ENCODE measurements at regions not wholly inside any gene's neighbourhood (a gene's known extent, or its start where the extent isn't known, plus 50 kb on each side); places are given as distances from the start of the nearest gene placed in this dataset.

- no peaks in the 10 kb centered on the region for H3K9me3 ChIP-seq
- H3K27me3 ChIP-seq = no peaks in the 10 kb centered on the region
- no peak for DNase-seq (ENCODE audit: extremely low spot score in 2 of 2)
- intact Hi-C loops (cut with DNase I) = no loop called here
- no peak overlapping the region for H3K4me3 ChIP-seq
- TF ChIP-seq POLR2A (IDR thresholded peaks at IDR 0.05) = no peak
- TF ChIP-seq POLR2AphosphoS5 (IDR thresholded peaks at IDR 0.05; ENCODE audit: insufficient read depth in 1 of 2, low read depth in 1 of 2) = no peak
- TF ChIP-seq CTCF (IDR thresholded peaks at IDR 0.05) = no peak
- H3K4me1 ChIP-seq = no peaks in the 10 kb centered on the region
- H3K27ac ChIP-seq = no peak overlapping the region
- no peaks in the 10 kb centered on the region for H3K36me3 ChIP-seq
Measured at GRCh38 chr3:118810499-118811035, 224.1 kb downstream of the IGSF11 start.

DNA sequence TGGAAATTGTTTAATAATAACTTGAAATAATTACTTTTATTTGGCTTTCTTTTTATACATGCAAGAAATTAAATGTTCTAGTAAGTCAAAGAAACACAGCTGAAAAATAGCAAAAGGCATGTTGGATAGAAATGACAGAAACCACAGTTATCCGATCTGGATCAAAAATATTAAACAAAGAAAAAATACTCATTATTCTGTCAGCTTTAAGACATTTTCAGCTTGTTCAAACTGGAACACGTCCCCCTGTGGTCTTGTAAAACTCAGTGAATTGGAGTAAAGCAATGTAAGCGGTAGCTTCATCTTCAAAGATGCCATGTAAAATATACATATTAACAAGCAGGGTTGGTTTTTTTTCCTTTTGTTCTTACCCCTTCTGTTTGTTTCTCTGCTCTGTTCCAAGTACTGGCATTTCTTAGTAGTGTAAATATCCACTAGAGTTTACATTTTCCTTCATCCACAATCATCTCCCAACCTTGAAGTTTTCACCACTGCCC lies 223.4 kb downstream of the IGSF11 start:
- TF ChIP-seq POLR2A (IDR thresholded peaks at IDR 0.05) (no peak), POLR2AphosphoS5 (IDR thresholded peaks at IDR 0.05; ENCODE audit: insufficient read depth in 1 of 2, low read depth in 1 of 2) (no peak), CTCF (IDR thresholded peaks at IDR 0.05) (no peak)
- H3K27me3 ChIP-seq = no peaks in the 10 kb centered on the region
- H3K9me3 ChIP-seq = no peaks in the 10 kb centered on the region
- no peak overlapping the region for H3K4me3 ChIP-seq
- H3K27ac ChIP-seq = no peak overlapping the region
- no peak for DNase-seq (ENCODE audit: extremely low spot score in 2 of 2)
- no peaks in the 10 kb centered on the region for H3K4me1 ChIP-seq
- intact Hi-C loops (cut with DNase I) = no loop called here
- H3K36me3 ChIP-seq = no peaks in the 10 kb centered on the region

DNA sequence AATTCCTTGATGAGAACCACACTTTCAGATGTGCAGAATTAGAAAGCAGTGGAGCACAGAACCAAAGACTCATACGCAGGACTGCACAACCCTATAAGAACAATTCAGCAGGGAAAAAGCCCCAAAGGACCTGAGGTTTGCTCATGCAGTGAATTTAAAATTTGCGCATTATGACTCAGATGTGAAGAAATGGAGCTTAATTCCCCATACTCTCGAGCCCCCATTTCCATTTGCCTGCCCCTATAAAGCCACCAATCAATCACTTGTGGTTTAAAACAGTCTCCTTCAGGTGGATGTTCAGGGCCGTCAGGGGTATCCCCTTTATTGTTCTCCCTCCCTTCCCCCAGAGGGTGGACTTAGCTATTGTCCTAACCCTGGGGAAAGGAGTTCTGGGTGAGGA lies 221.2 kb downstream of the IGSF11 start:
- Histone ChIP-seq H3K4me3 (no peak overlapping the region), H3K9me3 (no peaks in the 10 kb centered on the region), H3K27ac (no peak overlapping the region), H3K4me1 (no peaks in the 10 kb centered on the region), H3K36me3 (no peaks in the 10 kb centered on the region), H3K27me3 (no peaks in the 10 kb centered on the region)
- TF ChIP-seq POLR2A (IDR thresholded peaks at IDR 0.05) = no peak
- TF ChIP-seq POLR2AphosphoS5 (IDR thresholded peaks at IDR 0.05; ENCODE audit: insufficient read depth in 1 of 2, low read depth in 1 of 2) = no peak
- TF ChIP-seq CTCF (IDR thresholded peaks at IDR 0.05) = no peak
- intact Hi-C loops (cut with DNase I) = no loop called here
- DNase-seq (ENCODE audit: extremely low spot score in 2 of 2) = no peak

DNA sequence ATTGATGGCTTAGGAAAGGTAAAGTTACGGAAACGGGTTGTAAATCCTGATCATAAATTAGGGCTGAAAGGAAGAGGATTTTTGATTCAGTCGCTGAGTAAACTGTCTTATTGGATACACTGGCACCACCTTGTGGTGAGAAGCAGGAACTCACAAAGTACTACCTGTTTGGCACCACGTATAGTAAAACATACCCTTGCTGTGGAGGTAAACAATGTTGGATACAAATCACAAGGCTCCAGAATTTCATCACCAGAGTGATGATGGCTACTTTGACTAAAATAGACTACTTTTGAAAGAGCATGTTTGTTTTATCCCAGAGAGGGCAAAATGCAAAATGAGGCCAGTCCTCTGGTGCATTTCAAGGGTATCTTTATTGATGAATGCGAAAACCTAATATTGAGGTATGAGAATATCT lies 216.9 kb downstream of the IGSF11 start:
- no peaks in the 10 kb centered on the region for H3K4me1 ChIP-seq
- H3K4me3 ChIP-seq = no peak overlapping the region
- no peak for DNase-seq (ENCODE audit: extremely low spot score in 2 of 2)
- H3K9me3 ChIP-seq = no peaks in the 10 kb centered on the region
- no peaks in the 10 kb centered on the region for H3K36me3 ChIP-seq
- no peak overlapping the region for H3K27ac ChIP-seq
- no peaks in the 10 kb centered on the region for H3K27me3 ChIP-seq
- TF ChIP-seq POLR2AphosphoS5 (IDR thresholded peaks at IDR 0.05; ENCODE audit: insufficient read depth in 1 of 2, low read depth in 1 of 2) = no peak
- no peak for TF ChIP-seq POLR2A (IDR thresholded peaks at IDR 0.05)
- TF ChIP-seq CTCF (IDR thresholded peaks at IDR 0.05) = peak in 1 of 3 experiments; percentile 28
- intact Hi-C loops (cut with DNase I) = no loop called here

DNA sequence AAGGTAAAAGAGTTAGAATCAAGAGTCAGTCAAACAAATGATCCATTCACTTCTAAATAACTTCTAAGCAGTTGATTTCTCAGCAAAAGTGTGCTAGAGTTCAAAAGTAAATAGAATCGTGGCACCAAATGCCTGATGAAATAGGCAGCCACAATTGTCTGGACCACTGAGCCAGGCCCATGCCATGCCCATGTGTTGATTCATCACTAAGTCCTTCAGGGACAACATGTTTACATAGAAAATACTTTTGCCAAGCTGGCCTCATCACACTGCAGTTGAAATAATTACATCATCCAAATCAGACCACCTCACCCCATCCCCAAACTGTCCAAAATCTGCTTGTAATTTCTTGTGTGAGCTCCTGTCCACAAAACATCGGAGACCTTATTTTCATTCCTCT lies 216.3 kb downstream of the IGSF11 start:
- H3K27ac ChIP-seq = no peak overlapping the region
- intact Hi-C loops (cut with DNase I) = no loop called here
- H3K36me3 ChIP-seq = no peaks in the 10 kb centered on the region
- H3K4me1 ChIP-seq = no peaks in the 10 kb centered on the region
- TF ChIP-seq POLR2A (IDR thresholded peaks at IDR 0.05) (no peak), POLR2AphosphoS5 (IDR thresholded peaks at IDR 0.05; ENCODE audit: insufficient read depth in 1 of 2, low read depth in 1 of 2) (no peak), CTCF (IDR thresholded peaks at IDR 0.05) (no peak)
- no peaks in the 10 kb centered on the region for H3K27me3 ChIP-seq
- H3K9me3 ChIP-seq = no peaks in the 10 kb centered on the region
- DNase-seq (ENCODE audit: extremely low spot score in 2 of 2) = no peak
- no peak overlapping the region for H3K4me3 ChIP-seq
